ENCODE measurements at regions not wholly inside any gene's neighbourhood (a gene's known extent, or its start where the extent isn't known, plus 50 kb on each side); places are given as distances from the start of the nearest gene placed in this dataset.

GRCh38 chr9:18410983-18411382 lies 63.0 kb upstream of the ADAMTSL1 start:
- no peak for DNase-seq

- DNase-seq = no peak
Measured at GRCh38 chr9:18421391-18421790, 52.6 kb upstream of the ADAMTSL1 start.

GRCh38 chr9:18422296-18423036 lies 51.5 kb upstream of the ADAMTSL1 start:
- DNase-seq = no peak

- DNase-seq = no peak
Measured at GRCh38 chr9:18423791-18424531, 50.0 kb upstream of the ADAMTSL1 start.

Measured in SHP77 (cell line).